K562 (cell line): ENCODE measurements at regions not wholly inside any gene's neighbourhood (a gene's known extent, or its start where the extent isn't known, plus 50 kb on each side); places are given as distances from the start of the nearest gene placed in this dataset.

Experiments used
- BRF2 ChIP-seq: IDR thresholded peaks from 3 replicates; pipeline ENCODE4 v1.6.1; 2011; ENCODE audit warnings: borderline replicate concordance, mild to moderate bottlenecking; ENCODE audit not compliant: insufficient read length, insufficient read depth
- E2F5 ChIP-seq: sonication (generic); formaldehyde crosslinking; IDR thresholded peaks from 2 replicates; pipeline ENCODE4 v1.8.0; 2022; ENCODE audit warnings: mild to moderate bottlenecking, missing genetic modification reagents
- FOXK1 ChIP-seq: sonication (generic); formaldehyde crosslinking; IDR thresholded peaks from 2 replicates; pipeline ENCODE4 v1.8.0; 2022; ENCODE audit warnings: missing genetic modification reagents, mild to moderate bottlenecking, borderline replicate concordance
- GTF2A2 ChIP-seq: IDR thresholded peaks from 2 replicates; pipeline ENCODE4 v1.6.1; 2016; ENCODE audit warnings: mild to moderate bottlenecking, missing genetic modification characterization, missing compliant biosample characterization
- HNRNPK ChIP-seq: fragments of 200-400 bp; formaldehyde crosslinking; IDR thresholded peaks from one replicate; pipeline ENCODE4 v1.6.1; 2018; ENCODE audit warnings: mild to moderate bottlenecking, low read depth, low read length; ENCODE audit not compliant: poor library complexity, severe bottlenecking
- MAFG ChIP-seq: fragments of 450-650 bp; conservative IDR thresholded peaks from 2 replicates; pipeline ENCODE4 v1.6.1; 2016; ENCODE audit warnings: missing genetic modification characterization, missing compliant biosample characterization
- NR4A1 ChIP-seq, 2 experiments: fragments of 250-450 bp in 1 of 2; fragments of 450-650 bp in 1 of 2; sonication (Bioruptor Pico) in 1 of 2; IDR thresholded peaks; 2 replicates each; pipeline versions ENCODE4 v1.4.0 to v1.6.1; 2016 to 2020; ENCODE audit warnings: mild to moderate bottlenecking in 2 of 2, missing compliant biosample characterization in 1 of 2, missing genetic modification characterization in 1 of 2, moderate library complexity in 1 of 2
- RCOR1 ChIP-seq, 2 experiments: IDR thresholded peaks; 2 replicates each; pipeline ENCODE4 v1.6.1; 2012; ENCODE audit warnings: low read depth in 2 of 2, low read length in 2 of 2, borderline replicate concordance in 1 of 2, improper control_type of control experiment in 1 of 2
- SETDB1 ChIP-seq: IDR thresholded peaks from one replicate; pipeline ENCODE4 v1.6.1; 2012; ENCODE audit warnings: low read length, control low read depth, inconsistent platforms
- TOE1 ChIP-seq, 2 experiments: fragments of 450-650 bp in 1 of 2; sonication (generic) in 1 of 2; formaldehyde crosslinking in 1 of 2; IDR thresholded peaks; 2 replicates each; pipeline versions ENCODE4 v1.7.1 to v1.8.0; 2016 to 2022; ENCODE audit warnings: borderline replicate concordance in 2 of 2, mild to moderate bottlenecking in 2 of 2, antibody characterized with exemption in 1 of 2, inconsistent platforms in 1 of 2, low read depth in 1 of 2, missing genetic modification reagents in 1 of 2, moderate library complexity in 1 of 2
- ZNF316 ChIP-seq: fragments of 450-650 bp; IDR thresholded peaks from 2 replicates; pipeline ENCODE4 v1.6.1; 2016
- TF ChIP-seq, protein P1 (sequence below): fragments of 450-650 bp; IDR thresholded peaks from 2 replicates; pipeline ENCODE4 v1.6.1; 2016; ENCODE audit warnings: mild to moderate bottlenecking
- TF ChIP-seq, protein P2 (sequence below): fragments of 250-450 bp; sonication (Bioruptor Pico); IDR thresholded peaks from 2 replicates; pipeline ENCODE4 v1.4.0; 2020; ENCODE audit warnings: mild to moderate bottlenecking

- TF ChIP-seq TOE1 (IDR thresholded peaks at IDR 0.05; ENCODE audit: borderline replicate concordance) (no peak), TOE1 (CRISPR knock-in tag; IDR thresholded peaks at IDR 0.05; ENCODE audit: borderline replicate concordance, low read depth) (no peak), SETDB1 (no peak), E2F5 (no peak), FOXK1 (no peak), BRF2 (no peak), RCOR1 (IDR thresholded peaks at IDR 0.05; ENCODE audit: borderline replicate concordance in 1 of 2, low read depth in 2 of 2, low read length in 2 of 2) (no peak), HNRNPK (no peak), NR4A1 (CRISPR knock-in tag; IDR thresholded peaks at IDR 0.05) (no peak), NR4A1 (tag; IDR thresholded peaks at IDR 0.05) (no peak), ZNF316 (no peak), MAFG (tag) (no peak), GTF2A2 (tag) (no peak)
- TF ChIP-seq, protein P1, sequence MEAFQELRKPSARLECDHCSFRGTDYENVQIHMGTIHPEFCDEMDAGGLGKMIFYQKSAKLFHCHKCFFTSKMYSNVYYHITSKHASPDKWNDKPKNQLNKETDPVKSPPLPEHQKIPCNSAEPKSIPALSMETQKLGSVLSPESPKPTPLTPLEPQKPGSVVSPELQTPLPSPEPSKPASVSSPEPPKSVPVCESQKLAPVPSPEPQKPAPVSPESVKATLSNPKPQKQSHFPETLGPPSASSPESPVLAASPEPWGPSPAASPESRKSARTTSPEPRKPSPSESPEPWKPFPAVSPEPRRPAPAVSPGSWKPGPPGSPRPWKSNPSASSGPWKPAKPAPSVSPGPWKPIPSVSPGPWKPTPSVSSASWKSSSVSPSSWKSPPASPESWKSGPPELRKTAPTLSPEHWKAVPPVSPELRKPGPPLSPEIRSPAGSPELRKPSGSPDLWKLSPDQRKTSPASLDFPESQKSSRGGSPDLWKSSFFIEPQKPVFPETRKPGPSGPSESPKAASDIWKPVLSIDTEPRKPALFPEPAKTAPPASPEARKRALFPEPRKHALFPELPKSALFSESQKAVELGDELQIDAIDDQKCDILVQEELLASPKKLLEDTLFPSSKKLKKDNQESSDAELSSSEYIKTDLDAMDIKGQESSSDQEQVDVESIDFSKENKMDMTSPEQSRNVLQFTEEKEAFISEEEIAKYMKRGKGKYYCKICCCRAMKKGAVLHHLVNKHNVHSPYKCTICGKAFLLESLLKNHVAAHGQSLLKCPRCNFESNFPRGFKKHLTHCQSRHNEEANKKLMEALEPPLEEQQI = no peak
- TF ChIP-seq, protein P2, sequence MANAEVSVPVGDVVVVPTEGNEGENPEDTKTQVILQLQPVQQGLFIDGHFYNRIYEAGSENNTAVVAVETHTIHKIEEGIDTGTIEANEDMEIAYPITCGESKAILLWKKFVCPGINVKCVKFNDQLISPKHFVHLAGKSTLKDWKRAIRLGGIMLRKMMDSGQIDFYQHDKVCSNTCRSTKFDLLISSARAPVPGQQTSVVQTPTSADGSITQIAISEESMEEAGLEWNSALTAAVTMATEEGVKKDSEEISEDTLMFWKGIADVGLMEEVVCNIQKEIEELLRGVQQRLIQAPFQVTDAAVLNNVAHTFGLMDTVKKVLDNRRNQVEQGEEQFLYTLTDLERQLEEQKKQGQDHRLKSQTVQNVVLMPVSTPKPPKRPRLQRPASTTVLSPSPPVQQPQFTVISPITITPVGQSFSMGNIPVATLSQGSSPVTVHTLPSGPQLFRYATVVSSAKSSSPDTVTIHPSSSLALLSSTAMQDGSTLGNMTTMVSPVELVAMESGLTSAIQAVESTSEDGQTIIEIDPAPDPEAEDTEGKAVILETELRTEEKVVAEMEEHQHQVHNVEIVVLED = no peak
Observed at GRCh38 chr16:17606460-17606859, 135.7 kb upstream of the XYLT1 start (continued).
